Nephron (organoid): ENCODE measurements at regions not wholly inside any gene's neighbourhood (a gene's known extent, or its start where the extent isn't known, plus 50 kb on each side); places are given as distances from the start of the nearest gene placed in this dataset.

Source experiments
- H3K27ac Mint-ChIP-seq, 3 experiments: 2 replicates each; pipeline ENCODE4 v1.8.0; 2020; ENCODE audit warnings: mixed read lengths in 3 of 3, mild to moderate bottlenecking in 2 of 3, moderate library complexity in 1 of 3
- H3K27me3 Mint-ChIP-seq: 2 replicates; pipeline ENCODE4 v1.8.0; 2021; ENCODE audit warnings: low read depth, mild to moderate bottlenecking, moderate library complexity, mixed read lengths
- H3K36me3 Mint-ChIP-seq: 2 replicates; pipeline ENCODE4 v1.8.0; 2020; ENCODE audit warnings: low read depth, mixed read lengths
- H3K4me1 Mint-ChIP-seq: 2 replicates; pipeline ENCODE4 v1.8.0; 2020; ENCODE audit warnings: mixed read lengths
- H3K4me3 Mint-ChIP-seq, 3 experiments: 2 replicates each; pipeline ENCODE4 v1.8.0; 2020; ENCODE audit warnings: mild to moderate bottlenecking in 3 of 3, mixed read lengths in 3 of 3, moderate library complexity in 2 of 3
- H3K9me3 Mint-ChIP-seq: 2 replicates; pipeline ENCODE4 v1.8.0; 2020; ENCODE audit warnings: mixed read lengths
- TF ChIP-seq, protein P1 (sequence below), 3 experiments: fragments of 200-600 bp; sonication (generic); IDR thresholded peaks; one replicate each; pipeline ENCODE4 v1.5.0; 2021; ENCODE audit warnings: antibody characterized with exemption in 3 of 3; ENCODE audit not compliant: unreplicated experiment in 3 of 3

GRCh38 chr9:25889661-25890060 is 211.4 kb upstream of the TUSC1 start:
- Mint-ChIP-seq H3K4me1 (no peaks in the 10 kb centered on the region), H3K27me3 (no peaks in the 10 kb centered on the region), H3K36me3 (no peaks in the 10 kb centered on the region), H3K4me3 (no peak overlapping the region), H3K9me3 (peaks cover 20% of the 10 kb centered on the region), H3K27ac (peak overlapping the region in 2 of 3 experiments; percentile 10 to 55)
- TF ChIP-seq, protein P1, sequence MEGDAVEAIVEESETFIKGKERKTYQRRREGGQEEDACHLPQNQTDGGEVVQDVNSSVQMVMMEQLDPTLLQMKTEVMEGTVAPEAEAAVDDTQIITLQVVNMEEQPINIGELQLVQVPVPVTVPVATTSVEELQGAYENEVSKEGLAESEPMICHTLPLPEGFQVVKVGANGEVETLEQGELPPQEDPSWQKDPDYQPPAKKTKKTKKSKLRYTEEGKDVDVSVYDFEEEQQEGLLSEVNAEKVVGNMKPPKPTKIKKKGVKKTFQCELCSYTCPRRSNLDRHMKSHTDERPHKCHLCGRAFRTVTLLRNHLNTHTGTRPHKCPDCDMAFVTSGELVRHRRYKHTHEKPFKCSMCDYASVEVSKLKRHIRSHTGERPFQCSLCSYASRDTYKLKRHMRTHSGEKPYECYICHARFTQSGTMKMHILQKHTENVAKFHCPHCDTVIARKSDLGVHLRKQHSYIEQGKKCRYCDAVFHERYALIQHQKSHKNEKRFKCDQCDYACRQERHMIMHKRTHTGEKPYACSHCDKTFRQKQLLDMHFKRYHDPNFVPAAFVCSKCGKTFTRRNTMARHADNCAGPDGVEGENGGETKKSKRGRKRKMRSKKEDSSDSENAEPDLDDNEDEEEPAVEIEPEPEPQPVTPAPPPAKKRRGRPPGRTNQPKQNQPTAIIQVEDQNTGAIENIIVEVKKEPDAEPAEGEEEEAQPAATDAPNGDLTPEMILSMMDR (IDR thresholded peaks at IDR 0.05; ENCODE audit: unreplicated experiment in 3 of 3), result no peak

GRCh38 chr9:25876248-25876647 is 198.0 kb upstream of the TUSC1 start:
- Mint-ChIP-seq H3K9me3 (peaks cover 12% of the 10 kb centered on the region), H3K4me1 (no peaks in the 10 kb centered on the region), H3K36me3 (no peaks in the 10 kb centered on the region), H3K27me3 (no peaks in the 10 kb centered on the region), H3K27ac (no peak overlapping the region), H3K4me3 (no peak overlapping the region)
- TF ChIP-seq, protein P1 (IDR thresholded peaks at IDR 0.05; ENCODE audit: unreplicated experiment in 3 of 3), result no peak

GRCh38 chr9:25864509-25864908 is 186.3 kb upstream of the TUSC1 start:
- Mint-ChIP-seq H3K27me3 (no peaks in the 10 kb centered on the region), H3K9me3 (no peaks in the 10 kb centered on the region), H3K27ac (no peak overlapping the region), H3K36me3 (no peaks in the 10 kb centered on the region), H3K4me3 (no peak overlapping the region), H3K4me1 (no peaks in the 10 kb centered on the region)
- TF ChIP-seq, protein P1 (IDR thresholded peaks at IDR 0.05; ENCODE audit: unreplicated experiment in 3 of 3), result no peak

DNA sequence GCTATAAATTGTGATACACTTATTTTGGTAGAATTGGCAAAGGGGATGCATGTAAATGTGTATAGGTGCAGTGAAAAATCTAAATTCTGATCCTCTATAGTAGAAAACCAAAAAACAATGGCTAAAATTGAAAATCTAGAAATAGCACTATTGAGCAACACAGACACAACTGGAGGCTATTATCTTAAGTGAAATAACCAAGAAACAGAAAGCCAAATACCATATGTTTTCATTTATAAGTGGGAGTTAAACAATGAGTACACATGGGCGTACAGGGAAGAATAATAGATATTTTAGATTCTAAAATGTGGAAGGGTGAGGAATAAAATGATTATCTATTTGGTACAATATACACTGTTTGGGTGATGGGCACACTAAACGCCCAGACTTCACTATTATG is 183.2 kb upstream of the TUSC1 start:
- no peak overlapping the region for H3K27ac Mint-ChIP-seq
- no peak overlapping the region for H3K4me3 Mint-ChIP-seq
- H3K9me3 Mint-ChIP-seq, result peaks cover 4% of the 10 kb centered on the region
- no peaks in the 10 kb centered on the region for H3K27me3 Mint-ChIP-seq
- no peaks in the 10 kb centered on the region for H3K36me3 Mint-ChIP-seq
- H3K4me1 Mint-ChIP-seq, result no peaks in the 10 kb centered on the region
- TF ChIP-seq, protein P1 (IDR thresholded peaks at IDR 0.05; ENCODE audit: unreplicated experiment in 3 of 3), result no peak

- no peaks in the 10 kb centered on the region for H3K36me3 Mint-ChIP-seq
Observed at GRCh38 chr9:25857147-25857546, 178.9 kb upstream of the TUSC1 start.

DNA sequence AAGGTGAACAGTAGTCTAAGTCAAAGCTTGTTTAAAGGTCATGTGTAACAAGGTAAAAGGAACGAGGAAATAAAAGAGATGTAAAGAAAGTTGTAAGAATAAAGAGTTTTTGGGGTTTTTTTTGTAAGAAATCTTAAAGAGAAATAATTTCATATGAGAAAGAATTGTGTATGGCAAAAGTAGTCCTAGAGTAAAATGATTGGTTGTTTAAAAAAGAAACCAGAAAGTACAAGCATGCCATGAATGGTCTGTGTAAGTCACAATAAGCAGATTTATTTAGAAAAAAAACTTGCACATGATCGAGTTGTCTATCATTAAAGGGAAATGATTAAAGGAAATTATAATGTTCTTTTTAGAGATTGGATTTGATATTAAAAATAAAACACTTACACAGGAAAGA is 172.6 kb upstream of the TUSC1 start:
- no peaks in the 10 kb centered on the region for H3K36me3 Mint-ChIP-seq
- TF ChIP-seq, protein P1 (IDR thresholded peaks at IDR 0.05; ENCODE audit: unreplicated experiment in 3 of 3), result no peak
- H3K27ac Mint-ChIP-seq, result no peak overlapping the region
- no peak overlapping the region for H3K4me3 Mint-ChIP-seq
- H3K9me3 Mint-ChIP-seq, result peaks cover 25% of the 10 kb centered on the region
- no peaks in the 10 kb centered on the region for H3K27me3 Mint-ChIP-seq
- H3K4me1 Mint-ChIP-seq, result no peaks in the 10 kb centered on the region

More at GRCh38 chr9:25857147-25857546, 178.9 kb upstream of the TUSC1 start:
- no peaks in the 10 kb centered on the region for H3K4me1 Mint-ChIP-seq
- no peak overlapping the region for H3K4me3 Mint-ChIP-seq
- H3K9me3 Mint-ChIP-seq, result peaks cover 21% of the 10 kb centered on the region
- TF ChIP-seq, protein P1 (IDR thresholded peaks at IDR 0.05; ENCODE audit: unreplicated experiment in 3 of 3), result no peak
- no peaks in the 10 kb centered on the region for H3K27me3 Mint-ChIP-seq
- no peak overlapping the region for H3K27ac Mint-ChIP-seq
